PC-3 (cell line): ENCODE measurements at regions not wholly inside any gene's neighbourhood (a gene's known extent, or its start where the extent isn't known, plus 50 kb on each side); places are given as distances from the start of the nearest gene placed in this dataset.
A peak's percentile ranks its signal among the peaks of the same experiment; 100 is the strongest.

Source experiments
- EZH2 ChIP-seq: fragments of 300-600 bp; sonication (generic); IDR thresholded peaks from one replicate; pipeline ENCODE4 v1.6.1; 2017; ENCODE audit warnings: antibody characterized with exemption, mild to moderate bottlenecking, low read length; ENCODE audit not compliant: unreplicated experiment
- EZH2phosphoT487 ChIP-seq: fragments of 300-600 bp; sonication (generic); IDR thresholded peaks from 2 replicates; pipeline ENCODE4 v1.6.1; 2018; ENCODE audit warnings: mild to moderate bottlenecking, antibody characterized with exemption, low read length, borderline replicate concordance
- TF ChIP-seq, protein P1 (sequence below): fragments of 300-600 bp; sonication (generic); conservative IDR thresholded peaks from 2 replicates; pipeline ENCODE4 v1.5.1; 2017; ENCODE audit warnings: antibody characterized with exemption, low read depth, mild to moderate bottlenecking, low read length

- TF ChIP-seq, protein P1, sequence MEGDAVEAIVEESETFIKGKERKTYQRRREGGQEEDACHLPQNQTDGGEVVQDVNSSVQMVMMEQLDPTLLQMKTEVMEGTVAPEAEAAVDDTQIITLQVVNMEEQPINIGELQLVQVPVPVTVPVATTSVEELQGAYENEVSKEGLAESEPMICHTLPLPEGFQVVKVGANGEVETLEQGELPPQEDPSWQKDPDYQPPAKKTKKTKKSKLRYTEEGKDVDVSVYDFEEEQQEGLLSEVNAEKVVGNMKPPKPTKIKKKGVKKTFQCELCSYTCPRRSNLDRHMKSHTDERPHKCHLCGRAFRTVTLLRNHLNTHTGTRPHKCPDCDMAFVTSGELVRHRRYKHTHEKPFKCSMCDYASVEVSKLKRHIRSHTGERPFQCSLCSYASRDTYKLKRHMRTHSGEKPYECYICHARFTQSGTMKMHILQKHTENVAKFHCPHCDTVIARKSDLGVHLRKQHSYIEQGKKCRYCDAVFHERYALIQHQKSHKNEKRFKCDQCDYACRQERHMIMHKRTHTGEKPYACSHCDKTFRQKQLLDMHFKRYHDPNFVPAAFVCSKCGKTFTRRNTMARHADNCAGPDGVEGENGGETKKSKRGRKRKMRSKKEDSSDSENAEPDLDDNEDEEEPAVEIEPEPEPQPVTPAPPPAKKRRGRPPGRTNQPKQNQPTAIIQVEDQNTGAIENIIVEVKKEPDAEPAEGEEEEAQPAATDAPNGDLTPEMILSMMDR, result peak; percentile 80
- TF ChIP-seq EZH2 (no peak), EZH2phosphoT487 (no peak)
Measured at GRCh38 chr4:106502106-106502699, 133.6 kb upstream of the GIMD1 start.
